ENCODE measurements at regions not wholly inside any gene's neighbourhood (a gene's known extent, or its start where the extent isn't known, plus 50 kb on each side); places are given as distances from the start of the nearest gene placed in this dataset.
A peak's percentile ranks its signal among the peaks of the same experiment; 100 is the strongest.

DNA sequence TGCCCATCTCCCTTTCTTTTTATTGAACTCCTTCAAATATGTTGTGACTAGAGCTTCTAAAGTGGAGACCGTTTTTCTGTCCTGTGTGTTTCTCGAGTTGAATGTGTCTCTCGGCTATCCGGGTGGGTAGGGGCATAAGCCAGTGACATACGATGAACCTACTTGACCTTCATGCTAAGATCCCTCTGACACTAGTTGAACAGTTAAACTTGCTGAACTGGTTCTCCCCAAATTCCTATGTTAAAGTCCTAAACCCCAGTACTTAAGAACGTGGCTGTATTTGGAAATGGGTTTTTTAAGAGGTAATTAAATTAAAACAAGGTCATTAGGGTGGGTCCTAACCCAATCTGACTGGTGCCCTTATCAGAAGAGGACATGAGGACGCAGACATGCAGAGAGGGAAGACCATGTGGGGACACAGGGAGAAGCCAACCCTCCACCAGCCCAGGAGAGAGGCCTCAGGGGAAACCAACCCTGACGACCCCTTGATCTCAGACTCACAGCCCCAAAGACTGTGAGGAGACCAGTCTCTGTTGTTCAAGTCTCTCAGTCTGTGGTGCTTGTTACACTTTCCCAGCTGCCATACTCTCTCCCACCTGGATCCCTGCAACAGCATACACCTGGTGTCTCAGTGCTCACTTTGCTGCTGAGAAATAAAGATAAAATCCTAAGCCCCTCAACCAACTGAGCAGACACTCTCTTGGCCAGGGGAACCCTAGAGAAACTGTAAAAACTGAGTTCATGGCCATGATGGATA is 208.4 kb downstream of the MYLK4 start:
- H3K4me1 ChIP-seq: peaks cover 5 to 20% (median 7%) of the 10 kb centered on the region in 3 donors
- intact Hi-C loops (cut with DNase I): no loop called here

DNA sequence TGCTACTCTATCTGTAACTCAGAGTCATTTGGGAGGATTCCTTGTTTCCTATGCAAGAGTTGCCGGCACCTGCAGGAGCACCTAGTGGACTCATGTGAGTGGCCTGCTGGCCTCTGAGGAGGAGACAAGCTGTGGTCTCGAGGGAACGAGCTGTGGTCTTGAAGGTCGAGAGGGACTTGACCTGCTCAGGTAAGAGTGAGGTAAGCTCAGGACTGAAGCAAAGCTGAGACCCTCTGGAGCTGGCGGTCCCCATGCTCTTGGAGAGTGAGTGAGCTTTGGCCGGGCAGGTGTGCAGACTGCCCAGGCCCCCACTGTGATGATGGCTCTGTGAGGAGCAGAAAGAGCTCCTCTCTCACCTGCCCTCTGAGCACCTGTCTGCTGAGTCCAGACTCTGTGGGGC is 214.3 kb downstream of the MYLK4 start:
- H3K27me3 ChIP-seq: no peaks in the 10 kb centered on the region

More for the DNA sequence above, 208.4 kb downstream of the MYLK4 start:
- WGBS, 2 donors: 60 to 72% methylated on average over 8 of the region's 8 CpGs
- H3K27ac ChIP-seq: peak overlapping the region in 3 of 4 donors; percentile 59 to 75 (median 62)
- H3K4me3 ChIP-seq: no peak overlapping the region
- no peaks in the 10 kb centered on the region for H3K36me3 ChIP-seq
- TF ChIP-seq CTCF (IDR thresholded peaks at IDR 0.05) (no peak), POLR2A (IDR thresholded peaks at IDR 0.05) (no peak)
- no peak for DNase-seq
- no peaks in the 10 kb centered on the region for H3K9me3 ChIP-seq
- peaks cover 0 to 9% (median 0%) of the 10 kb centered on the region in 4 donors for H3K27me3 ChIP-seq

GRCh38 chr6:2535506-2535905 is 215.2 kb downstream of the MYLK4 start:
- no peak for TF ChIP-seq POLR2A (IDR thresholded peaks at IDR 0.05)
- TF ChIP-seq CTCF (IDR thresholded peaks at IDR 0.05): no peak
- H3K36me3 ChIP-seq: no peaks in the 10 kb centered on the region
- 84 to 90% methylated on average over 8 of the region's 8 CpGs for WGBS, 2 donors

More for the DNA sequence above, 214.3 kb downstream of the MYLK4 start:
- no peak overlapping the region for H3K4me3 ChIP-seq
- no peaks in the 10 kb centered on the region for H3K36me3 ChIP-seq
- DNase-seq: no peak
- H3K4me1 ChIP-seq: peaks cover 0 to 19% (median 7%) of the 10 kb centered on the region in 3 donors
- intact Hi-C loops (cut with DNase I): no loop called here
- no peaks in the 10 kb centered on the region for H3K9me3 ChIP-seq
- WGBS, 2 donors: 69 to 70% methylated on average over 4 to 6 of the region's 6 CpGs
- TF ChIP-seq CTCF (IDR thresholded peaks at IDR 0.05) (no peak), POLR2A (IDR thresholded peaks at IDR 0.05) (no peak)
- H3K27ac ChIP-seq: no peak overlapping the region

DNA sequence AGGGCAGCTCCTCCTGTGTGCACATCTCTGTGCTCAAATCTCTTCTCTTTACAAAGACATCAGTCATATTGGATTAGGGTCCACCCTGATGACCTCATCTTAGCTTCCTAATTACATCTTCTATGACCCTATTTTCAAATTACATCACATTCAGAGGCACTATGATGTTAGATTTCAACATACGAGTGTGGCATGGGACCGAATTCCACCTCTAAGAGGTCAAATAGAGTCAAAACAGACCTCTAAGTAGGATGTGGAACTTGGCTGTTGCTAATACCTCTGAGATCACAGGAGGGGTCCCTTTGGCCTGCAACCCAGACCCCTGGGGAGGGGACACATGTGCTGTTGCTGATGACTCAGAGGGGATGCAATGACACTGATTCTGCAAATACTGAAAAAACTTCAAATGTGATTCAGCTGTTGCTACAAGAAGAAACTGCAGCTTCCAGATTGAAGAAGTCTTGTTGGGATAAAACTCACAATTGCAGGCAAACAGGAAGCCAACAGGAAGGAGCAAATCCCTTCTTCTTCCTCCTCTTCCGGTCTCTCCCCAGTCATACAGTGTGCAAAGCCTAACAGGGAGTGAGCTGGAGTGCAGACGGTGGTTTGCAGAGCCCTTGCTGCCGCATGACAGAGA is 216.2 kb downstream of the MYLK4 start:
- Histone ChIP-seq H3K27ac (no peak overlapping the region), H3K4me1 (peaks cover 0 to 27% (median 9%) of the 10 kb centered on the region in 3 donors), H3K4me3 (no peak overlapping the region), H3K36me3 (no peaks in the 10 kb centered on the region), H3K9me3 (no peaks in the 10 kb centered on the region), H3K27me3 (no peaks in the 10 kb centered on the region)
- intact Hi-C loops (cut with DNase I): no loop called here
- TF ChIP-seq POLR2A (IDR thresholded peaks at IDR 0.05): no peak
- TF ChIP-seq CTCF (IDR thresholded peaks at IDR 0.05): no peak
- 60 to 75% methylated on average over 4 to 5 of the region's 5 CpGs for WGBS, 2 donors
- DNase-seq: no peak

More at GRCh38 chr6:2535506-2535905, 215.2 kb downstream of the MYLK4 start:
- no peak overlapping the region for H3K27ac ChIP-seq
- no peaks in the 10 kb centered on the region for H3K9me3 ChIP-seq
- H3K4me1 ChIP-seq: peaks cover 0 to 27% (median 9%) of the 10 kb centered on the region in 3 donors
- H3K27me3 ChIP-seq: no peaks in the 10 kb centered on the region
- intact Hi-C loops (cut with DNase I): no loop called here
- no peak for DNase-seq
- H3K4me3 ChIP-seq: no peak overlapping the region
